ENCODE measurements at regions not wholly inside any gene's neighbourhood (a gene's known extent, or its start where the extent isn't known, plus 50 kb on each side); places are given as distances from the start of the nearest gene placed in this dataset.

GRCh38 chr5:161235569-161235968 lies 311.0 kb downstream of the GABRB2 start:
- no peak for TF ChIP-seq CTCF (IDR thresholded peaks at IDR 0.05; ENCODE audit: low read depth, low read length, missing control alignments)
- DNase-seq (ENCODE audit: low read depth) = no peak
- H3K4me3 ChIP-seq (ENCODE audit: low read depth, low read length) = no peak overlapping the region

- no peak overlapping the region for H3K4me3 ChIP-seq (ENCODE audit: low read depth, low read length)
- no peak for TF ChIP-seq CTCF (IDR thresholded peaks at IDR 0.05; ENCODE audit: low read depth, low read length, missing control alignments)
- DNase-seq (ENCODE audit: low read depth) = no peak
Measured at GRCh38 chr5:161233553-161233952, 313.0 kb downstream of the GABRB2 start.

- no peak for DNase-seq (ENCODE audit: low read depth)
- H3K4me3 ChIP-seq (ENCODE audit: low read depth, low read length) = no peak overlapping the region
- TF ChIP-seq CTCF (IDR thresholded peaks at IDR 0.05; ENCODE audit: low read depth, low read length, missing control alignments) = no peak
Measured at GRCh38 chr5:161230221-161230620, 316.3 kb downstream of the GABRB2 start.

GRCh38 chr5:161219816-161220215 lies 326.7 kb downstream of the GABRB2 start:
- H3K4me3 ChIP-seq (ENCODE audit: low read depth, low read length) = no peak overlapping the region
- no peak for TF ChIP-seq CTCF (IDR thresholded peaks at IDR 0.05; ENCODE audit: low read depth, low read length, missing control alignments)
- DNase-seq (ENCODE audit: low read depth) = no peak

GRCh38 chr5:161216877-161217276 lies 329.6 kb downstream of the GABRB2 start:
- TF ChIP-seq CTCF (IDR thresholded peaks at IDR 0.05; ENCODE audit: low read depth, low read length, missing control alignments) = no peak
- H3K4me3 ChIP-seq (ENCODE audit: low read depth, low read length) = no peak overlapping the region
- DNase-seq (ENCODE audit: low read depth) = no peak

GRCh38 chr5:161212123-161212712 lies 334.3 kb downstream of the GABRB2 start:
- no peak overlapping the region for H3K4me3 ChIP-seq (ENCODE audit: low read depth, low read length)
- DNase-seq (ENCODE audit: low read depth) = no peak
- TF ChIP-seq CTCF (IDR thresholded peaks at IDR 0.05; ENCODE audit: low read depth, low read length, missing control alignments) = no peak

- DNase-seq (ENCODE audit: low read depth) = no peak
- no peak overlapping the region for H3K4me3 ChIP-seq (ENCODE audit: low read depth, low read length)
- TF ChIP-seq CTCF (IDR thresholded peaks at IDR 0.05; ENCODE audit: low read depth, low read length, missing control alignments) = no peak
Measured at GRCh38 chr5:161201558-161201957, 345.0 kb downstream of the GABRB2 start.

All from GM12864 (cell line).